ENCODE measurements at regions not wholly inside any gene's neighbourhood (a gene's known extent, or its start where the extent isn't known, plus 50 kb on each side); places are given as distances from the start of the nearest gene placed in this dataset.
"Not testable (repeated sequence)": the region's sequence is repeated elsewhere in the genome, so short reads cannot be mapped to it uniquely, and the experiment has no call there.

GRCh38 chr7:80018941-80019808 lies 115.5 kb upstream of the GNAI1 start:
- DNase-seq, result peak; percentile 51

GRCh38 chr7:80017101-80017698 lies 117.4 kb upstream of the GNAI1 start:
- no peak for DNase-seq

- DNase-seq, result no peak
These were observed 120.1 kb upstream of the GNAI1 start for GRCh38 chr7:80014511-80014910.

GRCh38 chr7:80008039-80008438 lies 126.6 kb upstream of the GNAI1 start:
- DNase-seq, result no peak

GRCh38 chr7:80002865-80003264 lies 131.8 kb upstream of the GNAI1 start:
- no peak for DNase-seq

- no peak for DNase-seq
These were observed 136.3 kb upstream of the GNAI1 start for GRCh38 chr7:79998363-79998762.

- DNase-seq, result no peak
These were observed 137.3 kb upstream of the GNAI1 start for GRCh38 chr7:79997345-79997744.

- not testable (repeated sequence) for DNase-seq
These were observed 138.9 kb upstream of the GNAI1 start for GRCh38 chr7:79995741-79996140.

GRCh38 chr7:79988653-79989052 lies 146.0 kb upstream of the GNAI1 start:
- DNase-seq, result no peak

GRCh38 chr7:79984210-79984609 lies 150.4 kb upstream of the GNAI1 start:
- no peak for DNase-seq

GRCh38 chr7:79982141-79982770 lies 152.4 kb upstream of the GNAI1 start:
- no peak for DNase-seq

GRCh38 chr7:79980376-79980775 lies 154.3 kb upstream of the GNAI1 start:
- DNase-seq, result no peak

- DNase-seq, result no peak
These were observed 155.2 kb upstream of the GNAI1 start for GRCh38 chr7:79979437-79979836.

- no peak for DNase-seq
These were observed 157.2 kb upstream of the GNAI1 start for GRCh38 chr7:79977481-79977880.

- not testable (repeated sequence) for DNase-seq
These were observed 158.0 kb upstream of the GNAI1 start for GRCh38 chr7:79976711-79977020.

- not testable (repeated sequence) for DNase-seq
These were observed 158.5 kb upstream of the GNAI1 start for GRCh38 chr7:79975986-79976710.

- no peak for DNase-seq
These were observed 161.2 kb upstream of the GNAI1 start for GRCh38 chr7:79973455-79973854.

- no peak for DNase-seq
These were observed 163.6 kb upstream of the GNAI1 start for GRCh38 chr7:79971058-79971457.

GRCh38 chr7:79968894-79969293 lies 165.7 kb upstream of the GNAI1 start:
- no peak for DNase-seq

- DNase-seq, result no peak
These were observed 166.5 kb upstream of the GNAI1 start for GRCh38 chr7:79968077-79968648.

- no peak for DNase-seq
These were observed 168.7 kb upstream of the GNAI1 start for GRCh38 chr7:79965946-79966345.

- DNase-seq, result no peak
These were observed 170.2 kb upstream of the GNAI1 start for GRCh38 chr7:79964463-79964862.

- DNase-seq, result no peak
These were observed 181.5 kb upstream of the GNAI1 start for GRCh38 chr7:79953130-79953529.

All from activated CD4-positive, alpha-beta T cell treated with anti-CD3 and anti-CD28 coated beads, Interleukin-2, Interleukin-6, amounts not matched to agents 100 ng/mL and 50 ng/mL, durations not matched to agents 16 hours and 8 hours (primary cell).